Endometrium (tissue), 2 donors: ENCODE measurements at regions not wholly inside any gene's neighbourhood (a gene's known extent, or its start where the extent isn't known, plus 50 kb on each side); places are given as distances from the start of the nearest gene placed in this dataset.

Source experiments
- FAIRE-seq: peaks from 2 replicates; lab custom pipeline; 2012; peaks lifted over from hg19 to GRCh38; lab: Jason Lieb, UNC
- donor health status: control.
- donor health status: control.

DNA sequence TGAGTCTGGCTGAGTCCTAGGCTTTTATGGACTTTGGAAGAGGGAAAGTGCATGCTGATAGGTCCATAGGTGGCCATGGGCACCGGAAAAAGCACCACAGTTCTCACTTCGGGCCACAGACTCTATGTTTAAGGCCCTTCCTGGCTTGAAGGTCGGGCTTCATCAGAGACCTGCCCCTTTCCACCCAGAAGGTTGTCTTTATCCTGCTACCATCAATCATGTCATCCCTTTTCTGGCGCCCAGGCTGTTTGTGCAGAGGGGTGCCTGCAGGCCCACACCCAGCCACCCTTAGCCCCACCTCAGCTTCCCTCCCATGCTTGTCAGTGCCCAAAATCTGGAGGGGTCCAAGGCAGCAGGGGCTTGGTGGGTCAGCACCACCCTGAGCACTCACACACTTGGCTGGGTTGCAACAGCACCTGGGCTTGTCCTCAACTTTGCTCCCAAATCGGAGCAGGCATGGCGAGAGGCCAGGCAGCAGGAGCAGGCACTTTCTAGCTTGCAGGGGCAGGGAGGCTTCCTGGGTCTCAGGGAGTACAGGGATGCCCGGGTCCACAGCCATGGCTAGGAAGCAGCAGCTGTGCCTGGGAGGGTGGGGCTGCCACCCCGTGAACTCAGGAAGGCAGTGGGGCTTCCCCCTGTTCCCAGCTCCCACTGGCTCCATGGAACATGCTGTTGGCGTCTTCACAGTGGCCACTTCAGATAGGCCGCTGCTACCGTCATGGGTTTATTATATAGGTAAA lies 63.8 kb upstream of the TOM1L1 start:
- no peak for FAIRE-seq

DNA sequence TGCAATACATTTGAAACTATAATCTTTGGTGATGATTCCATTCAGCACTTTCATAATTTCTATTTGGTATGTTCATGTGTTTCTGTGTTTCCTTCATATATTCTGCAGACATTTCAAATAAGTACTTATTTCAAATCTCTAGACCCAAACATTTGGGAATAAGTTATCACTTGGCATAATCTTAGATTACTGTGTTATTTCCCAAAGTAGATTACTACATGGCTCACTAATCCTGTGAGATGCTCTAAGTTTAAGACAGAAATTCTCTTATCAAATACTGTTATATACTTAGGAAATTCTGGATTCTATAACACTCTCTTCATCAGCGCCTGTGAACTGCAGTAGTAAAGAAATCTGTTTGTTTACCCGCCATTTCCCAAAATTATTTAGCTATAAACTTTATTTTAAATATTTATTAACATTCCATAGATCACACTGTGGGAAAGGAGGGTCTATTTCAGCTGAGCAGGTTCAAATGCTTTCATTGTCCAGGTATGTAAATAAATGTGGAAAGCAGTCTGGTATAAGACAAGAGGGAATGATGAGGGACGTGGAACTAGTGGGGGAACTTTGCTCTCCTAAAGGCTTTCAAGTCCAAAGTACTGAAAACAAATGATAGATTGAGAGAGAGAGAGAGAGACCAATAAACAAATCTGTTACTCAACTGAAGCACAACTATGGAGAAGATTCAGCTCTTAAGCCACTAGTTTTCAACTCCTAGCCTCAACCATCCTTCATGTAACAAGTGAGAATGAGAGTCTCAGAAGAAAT lies 61.8 kb upstream of the TOM1L1 start:
- no peak for FAIRE-seq

DNA sequence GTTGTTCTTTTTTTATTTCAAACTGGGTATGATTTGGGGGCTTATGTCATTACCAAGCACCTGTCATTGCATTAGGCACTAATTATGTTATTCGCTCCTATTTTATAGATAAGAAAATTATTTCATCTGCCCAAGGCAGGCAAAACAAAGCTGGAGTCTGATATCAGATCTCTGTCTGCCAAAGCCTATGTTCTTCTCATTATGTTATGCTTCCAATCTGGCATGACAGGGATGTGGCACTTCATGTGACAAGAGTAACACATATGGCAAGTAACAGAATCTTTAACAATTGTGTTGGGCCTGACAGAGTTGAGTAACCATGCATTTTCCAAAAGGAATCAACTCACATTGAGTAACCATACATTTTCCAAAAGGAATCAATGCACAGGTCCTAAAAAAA lies 61.2 kb upstream of the TOM1L1 start:
- FAIRE-seq: no peak

DNA sequence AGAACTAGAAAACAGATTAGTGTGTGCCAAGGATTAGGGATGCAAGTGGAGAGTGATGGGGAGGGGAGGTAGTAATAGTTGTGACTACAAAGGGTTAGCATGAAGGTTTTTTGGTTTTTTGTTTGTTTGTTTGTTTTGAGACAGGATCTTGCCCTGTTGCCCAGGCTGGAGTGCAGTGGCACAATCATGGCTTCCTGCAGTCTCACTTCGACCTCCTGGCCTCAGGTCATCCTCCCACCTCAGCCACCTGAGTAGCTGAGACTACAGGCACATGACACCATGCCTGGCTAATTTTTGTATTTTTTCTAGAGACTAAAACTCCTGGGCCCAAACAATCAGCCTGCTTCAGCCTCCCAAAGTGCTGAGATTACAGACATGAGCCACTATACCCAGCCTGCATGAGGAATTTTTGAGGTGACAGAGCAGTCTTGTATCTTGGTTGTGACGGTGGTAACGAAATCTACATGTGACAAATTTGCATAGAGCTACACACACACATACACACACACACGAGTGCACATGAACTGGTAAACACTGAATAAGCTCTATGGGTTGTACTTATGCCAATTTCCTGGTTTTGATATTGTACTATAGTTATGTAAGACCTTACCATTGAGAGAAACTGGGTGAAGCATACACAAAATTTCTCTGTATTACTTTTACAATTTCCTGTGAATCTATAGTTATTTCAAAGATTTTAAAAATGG lies 59.6 kb upstream of the TOM1L1 start:
- no peak for FAIRE-seq

DNA sequence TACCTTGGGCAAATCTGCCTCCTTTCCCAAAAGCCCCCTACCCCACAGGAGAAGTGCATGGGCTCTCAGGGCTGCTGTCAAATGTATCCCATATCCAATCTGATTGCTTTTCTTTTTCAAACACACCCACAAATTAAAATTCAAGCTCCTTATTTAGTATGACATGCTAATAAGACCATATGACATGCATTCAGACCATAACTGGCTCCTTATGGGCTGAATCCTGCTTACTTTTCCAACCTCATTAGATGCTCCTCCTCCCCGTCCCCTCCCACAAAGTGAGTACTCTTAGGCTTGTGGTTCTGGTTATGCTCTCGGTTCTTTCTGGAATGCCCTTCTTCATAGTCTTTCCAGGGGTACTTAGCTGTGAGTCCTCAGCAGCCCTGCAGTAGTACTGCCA lies 59.0 kb upstream of the TOM1L1 start:
- no peak for FAIRE-seq

DNA sequence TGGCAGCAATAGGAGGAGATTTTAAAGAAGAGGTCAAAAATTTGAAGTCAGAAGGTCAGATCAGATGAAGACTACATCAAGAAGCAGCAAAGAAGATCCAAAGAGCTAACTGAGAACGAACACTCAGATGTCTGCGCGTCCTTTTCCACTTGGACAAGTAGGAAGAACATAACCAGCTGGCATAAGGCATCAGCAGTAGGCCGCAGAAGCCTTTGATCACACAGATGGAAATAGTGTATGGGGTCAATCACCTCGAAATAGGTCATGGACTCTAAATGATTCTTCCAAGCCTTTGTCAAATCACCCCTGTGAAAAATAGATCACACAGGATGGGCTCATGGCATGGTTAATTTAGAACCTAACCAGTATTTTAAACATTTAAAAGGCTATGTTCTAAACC lies 56.4 kb upstream of the TOM1L1 start:
- FAIRE-seq: no peak

DNA sequence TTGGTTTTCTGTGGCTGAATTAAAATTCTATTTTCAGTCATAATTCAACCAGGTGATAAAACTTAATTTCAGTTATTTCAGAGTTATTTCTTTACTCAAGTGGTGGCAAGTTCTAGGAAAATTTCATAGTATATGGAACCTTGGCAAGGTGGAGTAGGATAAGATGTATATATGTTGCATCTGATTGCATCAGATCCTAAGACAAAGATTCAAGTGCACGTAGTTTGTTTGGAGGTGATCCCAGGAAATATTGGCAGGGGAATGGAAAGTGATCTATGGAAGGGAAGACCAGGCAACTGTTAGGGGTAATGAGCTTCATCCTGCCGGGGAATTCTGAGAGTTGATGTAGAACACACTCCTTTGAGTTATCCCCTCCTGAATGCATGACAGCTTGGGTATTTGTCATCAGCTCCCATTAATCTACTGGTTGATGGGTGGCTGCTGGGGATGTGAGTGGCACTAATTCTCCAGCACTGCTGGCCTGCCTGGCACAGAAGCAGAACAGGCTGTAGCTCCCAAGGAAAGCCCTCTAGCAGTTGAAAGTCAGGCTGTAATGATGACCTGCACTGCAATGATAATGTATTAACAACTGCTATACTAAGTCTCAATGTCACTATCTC lies 52.2 kb upstream of the TOM1L1 start:
- no peak for FAIRE-seq

DNA sequence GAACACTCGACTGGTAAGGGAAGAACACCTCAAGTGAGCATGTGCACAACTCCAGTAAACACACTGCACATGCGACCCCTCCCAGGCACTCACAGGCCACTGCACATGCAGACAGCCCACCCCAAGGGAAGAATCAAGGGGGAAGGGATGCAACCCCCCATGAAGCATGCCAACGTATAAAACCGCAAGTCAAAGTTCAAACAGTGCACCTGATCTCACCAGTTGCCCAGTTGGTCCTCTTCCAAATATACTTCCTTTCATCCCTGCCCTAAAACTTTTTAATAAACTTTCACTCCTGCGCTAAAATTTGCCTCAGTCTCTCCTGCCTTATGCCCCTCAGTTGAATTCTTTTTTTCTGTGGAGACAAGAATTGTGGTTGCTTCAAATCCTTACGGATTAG lies 51.0 kb upstream of the TOM1L1 start:
- no peak for FAIRE-seq
